DND-41 (cell line): ENCODE measurements at regions not wholly inside any gene's neighbourhood (a gene's known extent, or its start where the extent isn't known, plus 50 kb on each side); places are given as distances from the start of the nearest gene placed in this dataset.

ENCODE experiments used
- ATAC-seq: fragments of 200-7000 bp; cut with Tn5 transposase; 3 replicates; pipeline ENCODE4 v1.9.1; 2021; ENCODE audit warnings: low read depth; ENCODE audit not compliant: insufficient read depth
- DNase-seq: peaks from one replicate; pipeline ENCODE4 v3.0.0-alpha.2; 2020
- H2AFZ ChIP-seq: 2 replicates; pipeline ENCODE4 v1.6.0; 2012; ENCODE audit warnings: low read depth, low read length
- H3K27ac ChIP-seq: 2 replicates; pipeline ENCODE4 v1.5.1; 2012; ENCODE audit warnings: low read length, inconsistent platforms
- H3K27me3 ChIP-seq: fragments of 200-600 bp; sonication (generic); 2 replicates; pipeline ENCODE4 v1.6.0; 2012; ENCODE audit warnings: low read length, mild to moderate bottlenecking, inconsistent platforms; ENCODE audit not compliant: insufficient read depth, poor library complexity
- H3K36me3 ChIP-seq: 2 replicates; pipeline ENCODE4 v1.5.1; 2012; ENCODE audit warnings: low read length, inconsistent platforms; ENCODE audit not compliant: insufficient read depth
- H3K4me1 ChIP-seq: 2 replicates; pipeline ENCODE4 v1.5.1; 2012; ENCODE audit warnings: mild to moderate bottlenecking, low read length; ENCODE audit not compliant: insufficient read depth
- H3K4me2 ChIP-seq: 2 replicates; pipeline ENCODE4 v1.6.0; 2012; ENCODE audit warnings: mild to moderate bottlenecking, moderate library complexity, low read length, inconsistent platforms; ENCODE audit not compliant: insufficient read depth
- H3K4me3 ChIP-seq, 2 experiments: fragments of 200-600 bp in 1 of 2; shearing (Covaris generic) in 1 of 2; 2 replicates each; pipeline ENCODE4 v1.5.1; 2012 to 2016; ENCODE audit warnings: inconsistent platforms in 2 of 2, low read length in 2 of 2, mild to moderate bottlenecking in 2 of 2, low read depth in 1 of 2, moderate library complexity in 1 of 2
- H3K79me2 ChIP-seq: 2 replicates; pipeline ENCODE4 v1.6.0; 2012; ENCODE audit warnings: low read length, inconsistent platforms; ENCODE audit not compliant: insufficient read depth
- H3K9ac ChIP-seq: 2 replicates; pipeline ENCODE4 v1.6.0; 2012; ENCODE audit warnings: low read depth, mild to moderate bottlenecking, inconsistent platforms, low read length, moderate library complexity
- H3K9me3 ChIP-seq: 2 replicates; pipeline ENCODE4 v1.5.1; 2012; ENCODE audit warnings: low read length, moderate library complexity, mild to moderate bottlenecking, inconsistent platforms; ENCODE audit not compliant: insufficient read depth, severe bottlenecking
- H4K20me1 ChIP-seq: 2 replicates; pipeline ENCODE4 v1.6.0; 2012; ENCODE audit warnings: low read length; ENCODE audit not compliant: insufficient read depth
- CTCF ChIP-seq: IDR thresholded peaks from 2 replicates; pipeline ENCODE4 v1.5.1; 2012; ENCODE audit warnings: borderline replicate concordance, low read length, moderate library complexity, mild to moderate bottlenecking; ENCODE audit not compliant: poor library complexity, severe bottlenecking; ENCODE audit errors: extremely low read depth
- EZH2 ChIP-seq: IDR thresholded peaks from 3 replicates; pipeline ENCODE4 v1.6.1; 2012; ENCODE audit warnings: borderline replicate concordance, low read depth, mild to moderate bottlenecking, moderate library complexity, low read length, inconsistent platforms; ENCODE audit not compliant: severe bottlenecking

DNA sequence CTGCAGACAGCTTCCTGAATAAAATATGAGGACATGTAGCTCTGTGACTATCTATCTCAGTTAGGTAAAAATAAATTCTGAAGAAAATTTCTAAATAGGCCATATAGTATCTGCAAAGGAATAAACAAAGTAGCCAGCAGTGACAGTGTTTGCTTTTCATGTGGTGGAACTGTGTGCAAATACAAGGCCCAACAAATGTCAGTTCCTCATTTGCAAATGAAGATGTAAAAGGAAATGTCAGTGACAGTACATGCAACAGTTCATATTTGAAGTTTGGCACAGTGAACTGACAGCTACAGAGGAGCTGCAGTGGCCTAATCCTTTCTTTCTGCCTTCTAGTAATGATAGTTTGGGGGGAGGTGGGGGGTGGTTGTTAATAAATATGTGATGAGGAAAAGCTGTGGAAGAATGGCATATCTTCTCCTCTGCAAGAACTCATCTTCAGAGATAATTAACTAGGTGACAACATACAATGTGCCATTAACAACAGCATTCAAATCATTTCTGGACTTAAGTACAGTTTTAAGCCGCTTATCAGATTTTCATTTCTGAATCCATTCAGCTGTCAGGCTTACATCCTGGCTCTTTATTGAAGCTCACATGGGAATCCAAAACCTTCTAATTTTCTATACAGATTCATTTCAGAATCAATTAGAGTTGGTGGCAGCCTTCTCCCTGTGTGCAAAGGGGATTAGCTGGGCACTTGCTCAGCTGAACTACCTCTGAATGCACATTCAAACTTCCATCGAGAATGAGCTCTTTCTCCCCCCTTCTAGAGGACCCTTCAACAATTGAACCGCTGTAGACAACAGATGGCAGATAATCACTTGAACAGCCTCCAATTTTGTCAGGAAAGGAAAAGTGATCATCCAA lies 1059.0 kb upstream of the EPHA7 start:
- H2AFZ ChIP-seq = no peak overlapping the region
- TF ChIP-seq CTCF (no peak), EZH2 (no peak)
- H3K9me3 ChIP-seq = no peaks in the 10 kb centered on the region
- H3K36me3 ChIP-seq = no peaks in the 10 kb centered on the region
- H3K9ac ChIP-seq = no peak overlapping the region
- ATAC-seq (no peak), DNase-seq (no peak)
- H3K27ac ChIP-seq = no peak overlapping the region
- no peaks in the 10 kb centered on the region for H4K20me1 ChIP-seq
- H3K4me1 ChIP-seq = no peaks in the 10 kb centered on the region
- no peak overlapping the region for H3K4me2 ChIP-seq
- no peaks in the 10 kb centered on the region for H3K79me2 ChIP-seq
- H3K27me3 ChIP-seq = no peaks in the 10 kb centered on the region
- no peak overlapping the region for H3K4me3 ChIP-seq

DNA sequence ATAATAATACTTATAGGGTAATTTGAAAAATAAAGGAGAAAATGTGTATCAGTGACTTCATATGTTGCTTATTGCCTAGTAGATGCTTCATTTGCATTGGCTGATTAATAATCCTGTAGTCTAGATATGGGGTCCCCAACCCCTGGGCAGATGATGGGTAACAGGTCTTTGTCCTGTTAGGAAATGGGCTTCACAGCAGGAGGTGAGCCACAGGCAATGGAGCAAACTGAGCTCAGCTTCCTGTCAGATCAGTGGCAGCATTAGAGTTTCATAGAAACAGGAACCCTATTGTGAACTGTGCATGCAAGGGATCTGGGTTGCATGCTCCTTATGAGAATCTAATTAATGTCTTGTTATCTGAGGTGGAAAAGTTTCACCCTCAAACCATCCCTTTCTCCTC lies 1049.5 kb upstream of the EPHA7 start:
- no peaks in the 10 kb centered on the region for H3K79me2 ChIP-seq
- H2AFZ ChIP-seq = no peak overlapping the region
- H3K4me3 ChIP-seq = no peak overlapping the region
- H3K4me1 ChIP-seq = no peaks in the 10 kb centered on the region
- no peak overlapping the region for H3K27ac ChIP-seq
- no peak overlapping the region for H3K4me2 ChIP-seq
- ATAC-seq (no peak), DNase-seq (no peak)
- H3K9me3 ChIP-seq = no peaks in the 10 kb centered on the region
- no peak overlapping the region for H3K9ac ChIP-seq
- no peak for TF ChIP-seq EZH2
- no peak for TF ChIP-seq CTCF
- H4K20me1 ChIP-seq = no peaks in the 10 kb centered on the region
- no peaks in the 10 kb centered on the region for H3K36me3 ChIP-seq
- H3K27me3 ChIP-seq = no peaks in the 10 kb centered on the region

GRCh38 chr6:94464018-94464510 lies 1044.7 kb upstream of the EPHA7 start:
- H3K4me1 ChIP-seq = no peaks in the 10 kb centered on the region
- H3K9me3 ChIP-seq = no peaks in the 10 kb centered on the region
- DNase-seq (no peak), ATAC-seq (no peak)
- H3K9ac ChIP-seq = no peak overlapping the region
- no peak overlapping the region for H3K4me2 ChIP-seq
- TF ChIP-seq CTCF (no peak), EZH2 (no peak)
- no peak overlapping the region for H3K27ac ChIP-seq
- no peak overlapping the region for H2AFZ ChIP-seq
- H3K4me3 ChIP-seq = no peak overlapping the region
- H4K20me1 ChIP-seq = no peaks in the 10 kb centered on the region
- H3K36me3 ChIP-seq = no peaks in the 10 kb centered on the region
- H3K79me2 ChIP-seq = no peaks in the 10 kb centered on the region
- no peaks in the 10 kb centered on the region for H3K27me3 ChIP-seq
